Lung (tissue), 11 donors: ENCODE measurements at regions not wholly inside any gene's neighbourhood (a gene's known extent, or its start where the extent isn't known, plus 50 kb on each side); places are given as distances from the start of the nearest gene placed in this dataset.
A peak's percentile ranks its signal among the peaks of the same experiment; 100 is the strongest.

Experiments
- ATAC-seq: fragments of 200-7000 bp; cut with Tn5 transposase; one replicate; pipeline ENCODE4 v1.9.1; 2020; ENCODE audit warnings: moderate number of reproducible peaks; ENCODE audit not compliant: insufficient read depth, low FRiP score
- DNase-seq, 3 donors: peaks; one replicate each; pipeline ENCODE4 v3.0.0-alpha.2; 2013 to 2017
- H3K27ac ChIP-seq, 2 donors: one replicate each; pipeline ENCODE4 v1.5.1; 2013; ENCODE audit warnings: mild to moderate bottlenecking in 2 of 2, moderate library complexity in 2 of 2, control low read depth in 1 of 2, inconsistent platforms in 1 of 2, low read depth in 1 of 2, low read length in 1 of 2
- H3K27me3 ChIP-seq, 3 donors: one replicate each; pipeline ENCODE4 v1.5.1; 2013; ENCODE audit warnings: low read length in 2 of 3; ENCODE audit not compliant: control insufficient read depth in 3 of 3, insufficient read depth in 3 of 3
- H3K36me3 ChIP-seq, 4 donors: one replicate each; pipeline ENCODE4 v1.5.1; 2013; ENCODE audit warnings: low read length in 4 of 4, mild to moderate bottlenecking in 1 of 4, moderate library complexity in 1 of 4; ENCODE audit not compliant: control insufficient read depth in 4 of 4, insufficient read depth in 4 of 4
- H3K4me1 ChIP-seq, 5 donors: one replicate each; pipeline ENCODE4 v1.5.1; 2013; ENCODE audit warnings: low read length in 5 of 5, mild to moderate bottlenecking in 2 of 5, moderate library complexity in 1 of 5; ENCODE audit not compliant: control insufficient read depth in 5 of 5, insufficient read depth in 5 of 5
- H3K4me3 ChIP-seq: one replicate; pipeline ENCODE4 v1.5.1; 2013; ENCODE audit warnings: mild to moderate bottlenecking, control low read depth, moderate library complexity
- H3K9ac ChIP-seq, 2 donors: one replicate each; pipeline ENCODE4 v1.5.1; 2013; ENCODE audit warnings: low read length in 2 of 2, control low read depth in 1 of 2; ENCODE audit not compliant: insufficient read depth in 1 of 2
- H3K9me3 ChIP-seq, 4 donors: one replicate each; pipeline ENCODE4 v1.5.1; 2013; ENCODE audit warnings: low read length in 3 of 4, mild to moderate bottlenecking in 1 of 4, moderate library complexity in 1 of 4; ENCODE audit not compliant: control insufficient read depth in 4 of 4, insufficient read depth in 3 of 4
- WGBS, 2 donors: extraction: QIAGEN DNeasy Blood & Tissue Kit; methylation state at CpG; one replicate each; pipeline ENCODE4 v1.1.7; 2013; 5-methylcytosine and 5-hydroxymethylcytosine counted together
- TF ChIP-seq, protein P1 (sequence below): IDR thresholded peaks from 2 replicates; pipeline ENCODE4 v1.5.1; 2012; ENCODE audit warnings: mild to moderate bottlenecking; ENCODE audit errors: control extremely low read depth, extremely low read depth
- donor health status: control.
- donor health status: control.
- donor health status: Bipolar disorder and iron deficiency.
- donor health status: healthy.
- donor health status: DM: yes; HTN: yes; CAD: no.

DNA sequence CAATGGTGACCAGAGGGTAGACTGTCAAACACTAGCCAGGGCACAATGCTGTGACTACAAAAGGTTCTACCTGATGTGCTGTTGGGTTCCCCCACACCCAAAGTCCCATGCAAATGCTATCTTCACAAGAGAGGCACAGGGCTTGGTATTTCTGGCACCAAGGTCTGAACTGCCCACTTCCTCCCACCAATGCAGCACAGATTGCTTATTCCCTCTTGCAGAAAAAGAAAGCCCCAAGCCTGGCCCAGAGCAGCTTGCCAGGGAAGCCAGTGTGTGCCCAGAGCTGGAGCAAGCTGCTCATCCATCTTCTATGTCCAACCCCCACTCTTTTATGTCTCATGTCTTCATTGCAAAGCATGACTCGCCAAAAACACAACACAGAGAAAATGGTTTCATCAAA, 149.4 kb upstream of the CAMK1G start:
- peaks cover 0 to 15% (median 0%) of the 10 kb centered on the region in 5 donors for H3K4me1 ChIP-seq
- no peak overlapping the region for H3K27ac ChIP-seq
- DNase-seq (no peak), ATAC-seq (no peak)
- no peaks in the 10 kb centered on the region for H3K9me3 ChIP-seq
- H3K9ac ChIP-seq, result no peak overlapping the region
- WGBS, 2 donors, result 77 to 81% methylated on average over 1 of the region's 1 CpG
- H3K4me3 ChIP-seq, result no peak overlapping the region
- no peaks in the 10 kb centered on the region for H3K36me3 ChIP-seq
- no peaks in the 10 kb centered on the region for H3K27me3 ChIP-seq
- TF ChIP-seq, protein P1, sequence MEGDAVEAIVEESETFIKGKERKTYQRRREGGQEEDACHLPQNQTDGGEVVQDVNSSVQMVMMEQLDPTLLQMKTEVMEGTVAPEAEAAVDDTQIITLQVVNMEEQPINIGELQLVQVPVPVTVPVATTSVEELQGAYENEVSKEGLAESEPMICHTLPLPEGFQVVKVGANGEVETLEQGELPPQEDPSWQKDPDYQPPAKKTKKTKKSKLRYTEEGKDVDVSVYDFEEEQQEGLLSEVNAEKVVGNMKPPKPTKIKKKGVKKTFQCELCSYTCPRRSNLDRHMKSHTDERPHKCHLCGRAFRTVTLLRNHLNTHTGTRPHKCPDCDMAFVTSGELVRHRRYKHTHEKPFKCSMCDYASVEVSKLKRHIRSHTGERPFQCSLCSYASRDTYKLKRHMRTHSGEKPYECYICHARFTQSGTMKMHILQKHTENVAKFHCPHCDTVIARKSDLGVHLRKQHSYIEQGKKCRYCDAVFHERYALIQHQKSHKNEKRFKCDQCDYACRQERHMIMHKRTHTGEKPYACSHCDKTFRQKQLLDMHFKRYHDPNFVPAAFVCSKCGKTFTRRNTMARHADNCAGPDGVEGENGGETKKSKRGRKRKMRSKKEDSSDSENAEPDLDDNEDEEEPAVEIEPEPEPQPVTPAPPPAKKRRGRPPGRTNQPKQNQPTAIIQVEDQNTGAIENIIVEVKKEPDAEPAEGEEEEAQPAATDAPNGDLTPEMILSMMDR, result no peak

DNA sequence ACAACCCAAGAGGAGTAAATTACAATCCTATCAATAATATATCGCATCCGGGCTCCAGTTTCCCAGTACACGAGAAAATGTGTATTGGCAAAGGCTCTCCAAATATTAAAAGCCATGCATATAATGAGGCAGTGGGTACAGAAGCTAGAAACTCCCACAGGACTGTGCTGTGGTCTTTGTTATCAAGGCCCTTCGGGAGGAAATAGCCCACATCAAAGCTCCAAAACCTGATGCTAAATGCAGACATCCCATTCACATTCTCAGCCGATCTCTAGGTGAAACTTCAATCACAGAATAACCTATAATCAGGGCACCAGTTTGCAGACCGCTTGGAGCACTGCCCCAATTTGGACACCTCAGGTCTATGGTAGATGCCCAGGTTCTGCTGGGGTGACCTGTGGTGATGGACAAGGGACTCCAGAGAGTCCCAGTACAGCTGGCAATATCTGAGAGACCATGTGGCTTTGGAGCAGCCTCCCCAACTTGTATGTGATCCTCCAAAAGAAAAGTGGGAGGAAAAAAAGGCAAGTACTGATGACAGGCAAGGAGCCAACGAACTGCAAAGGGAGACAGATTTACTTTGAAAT, 148.8 kb upstream of the CAMK1G start:
- ATAC-seq, result no peak
- Histone ChIP-seq H3K27ac (no peak overlapping the region), H3K27me3 (no peaks in the 10 kb centered on the region), H3K4me3 (no peak overlapping the region), H3K9me3 (peaks cover 0 to 2% (median 0%) of the 10 kb centered on the region in 4 donors), H3K9ac (no peak overlapping the region), H3K4me1 (peaks cover 0 to 15% (median 0%) of the 10 kb centered on the region in 5 donors), H3K36me3 (no peaks in the 10 kb centered on the region)
- TF ChIP-seq, protein P1, result no peak
- no peak for DNase-seq
- 74 to 88% methylated on average over 7 of the region's 7 CpGs for WGBS, 2 donors

DNA sequence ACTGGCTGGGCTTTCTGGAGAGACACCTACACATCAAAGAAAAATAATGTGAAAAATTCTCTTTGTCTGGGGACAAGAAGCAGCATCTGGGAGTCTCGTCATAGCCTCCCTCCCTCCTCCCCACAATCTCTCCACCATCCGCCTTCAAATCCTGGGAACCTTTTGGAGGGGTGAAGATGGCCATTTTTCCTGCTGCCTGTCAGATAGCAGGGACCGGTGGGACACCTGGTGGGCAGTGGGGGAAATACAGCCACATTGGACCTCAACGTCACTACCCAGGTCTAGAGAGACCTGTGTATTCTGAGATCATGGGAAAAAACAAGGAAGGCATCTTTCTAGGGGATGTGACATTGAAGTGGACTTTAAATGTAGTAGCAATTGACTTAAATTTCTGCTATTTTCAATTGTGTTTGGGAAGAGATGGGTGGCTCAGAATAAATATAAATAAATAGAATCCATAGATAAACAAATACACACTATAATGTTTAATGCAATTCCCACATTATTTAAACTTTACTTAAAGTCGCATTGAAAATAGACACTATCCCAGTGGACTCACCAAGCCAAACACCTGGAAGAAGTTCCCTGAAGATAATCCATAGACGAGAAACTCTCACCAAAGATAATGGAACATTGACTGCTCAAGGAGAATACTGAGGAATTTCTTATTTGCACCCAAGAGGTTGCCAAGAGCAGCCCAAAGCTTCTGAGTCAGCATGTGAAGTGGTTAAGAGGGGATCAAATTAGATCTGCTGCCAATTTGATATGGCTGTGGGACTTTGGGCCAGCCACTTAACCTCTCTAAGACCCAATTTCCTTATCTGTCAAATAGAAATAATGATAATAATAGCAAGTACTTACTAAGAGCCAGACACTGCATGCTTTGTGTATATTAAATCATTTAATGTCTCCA, 147.6 kb upstream of the CAMK1G start:
- Histone ChIP-seq H3K9ac (no peak overlapping the region), H3K4me3 (no peak overlapping the region), H3K4me1 (peaks cover 0 to 15% (median 0%) of the 10 kb centered on the region in 5 donors), H3K27ac (no peak overlapping the region), H3K9me3 (peaks cover 0 to 4% (median 0%) of the 10 kb centered on the region in 4 donors), H3K27me3 (no peaks in the 10 kb centered on the region), H3K36me3 (no peaks in the 10 kb centered on the region)
- TF ChIP-seq, protein P1, result peak; percentile 37
- DNase-seq, result peak; percentile 62 to 73 (median 73)
- WGBS, 2 donors, result 38 to 45% methylated on average over 6 of the region's 6 CpGs
- ATAC-seq, result peak; percentile 49
